Smooth muscle cell of the brain vasculature (primary cell): ENCODE measurements at regions not wholly inside any gene's neighbourhood (a gene's known extent, or its start where the extent isn't known, plus 50 kb on each side); places are given as distances from the start of the nearest gene placed in this dataset.
"Not testable (repeated sequence)": the region's sequence is repeated elsewhere in the genome, so short reads cannot be mapped to it uniquely, and the experiment has no call there.

Experiments used
- DNase-seq: peaks from one replicate; pipeline ENCODE4 v3.0.0-alpha.2; 2012; ENCODE audit warnings: low read depth, low spot score

- no peak for DNase-seq
Observed at GRCh38 chrX:40247382-40247781, 149.6 kb upstream of the BCOR start.

GRCh38 chrX:40245488-40246071 is 147.8 kb upstream of the BCOR start:
- no peak for DNase-seq

DNA sequence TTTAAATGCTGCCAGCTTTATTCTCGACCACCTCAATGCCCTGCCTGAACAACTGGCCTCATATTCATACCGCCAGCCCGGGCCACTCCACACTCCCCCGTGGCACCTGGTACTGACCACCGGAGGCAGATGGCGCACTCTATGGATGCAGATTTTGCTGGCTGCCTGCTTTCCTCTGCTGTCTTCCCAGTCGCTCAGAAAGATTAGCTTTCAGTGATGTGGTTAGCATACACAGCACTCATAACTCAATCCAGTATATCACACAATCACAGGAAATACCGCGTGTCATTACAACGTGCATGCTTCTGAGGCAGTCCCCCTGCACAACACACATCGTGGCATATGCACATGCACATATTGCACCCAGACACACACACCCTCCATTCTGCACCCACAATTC is 147.2 kb upstream of the BCOR start:
- no peak for DNase-seq

GRCh38 chrX:40243755-40244515 is 146.2 kb upstream of the BCOR start:
- DNase-seq, result no peak

DNA sequence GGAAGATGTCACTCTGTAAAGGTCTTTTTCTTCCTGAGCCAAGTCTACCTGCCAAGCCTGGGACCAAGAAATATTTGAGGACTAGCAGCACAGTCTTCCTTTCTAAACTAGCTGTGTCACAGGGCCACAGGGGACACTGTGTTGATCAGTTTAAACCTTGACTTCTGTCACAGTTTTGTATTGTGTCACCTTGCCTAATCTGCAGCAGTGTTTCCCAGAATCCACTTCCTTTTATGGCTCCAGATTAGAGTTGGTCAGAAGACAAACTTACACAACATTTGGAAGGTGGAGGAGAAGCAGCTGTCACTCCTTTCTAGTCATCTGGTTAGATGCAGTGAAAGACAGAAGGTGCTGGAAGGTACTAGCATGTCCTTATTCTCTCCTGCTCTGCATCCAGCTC is 143.1 kb upstream of the BCOR start:
- DNase-seq, result no peak

DNA sequence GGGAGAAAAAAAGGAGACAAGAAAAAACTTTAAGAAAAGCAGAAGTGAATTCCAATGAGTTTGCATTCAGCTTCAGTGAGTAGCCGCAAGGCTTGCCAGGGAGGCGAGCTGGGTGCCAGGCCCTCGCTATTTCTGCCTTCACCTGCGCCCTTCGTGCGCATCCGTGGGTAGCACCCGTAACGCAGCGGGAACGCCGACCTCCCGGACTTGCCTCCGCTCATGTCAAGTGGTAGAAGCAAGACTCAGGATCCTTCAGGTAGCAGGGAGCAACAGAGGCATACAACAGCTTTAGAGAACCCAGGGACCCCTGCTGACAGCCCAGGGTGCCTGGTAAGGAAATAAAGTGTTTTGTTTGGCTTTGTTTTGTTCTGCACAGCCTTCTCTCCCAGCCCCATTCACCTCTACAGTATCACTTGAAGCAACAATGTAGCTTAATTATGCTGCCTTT is 140.0 kb upstream of the BCOR start:
- no peak for DNase-seq

DNA sequence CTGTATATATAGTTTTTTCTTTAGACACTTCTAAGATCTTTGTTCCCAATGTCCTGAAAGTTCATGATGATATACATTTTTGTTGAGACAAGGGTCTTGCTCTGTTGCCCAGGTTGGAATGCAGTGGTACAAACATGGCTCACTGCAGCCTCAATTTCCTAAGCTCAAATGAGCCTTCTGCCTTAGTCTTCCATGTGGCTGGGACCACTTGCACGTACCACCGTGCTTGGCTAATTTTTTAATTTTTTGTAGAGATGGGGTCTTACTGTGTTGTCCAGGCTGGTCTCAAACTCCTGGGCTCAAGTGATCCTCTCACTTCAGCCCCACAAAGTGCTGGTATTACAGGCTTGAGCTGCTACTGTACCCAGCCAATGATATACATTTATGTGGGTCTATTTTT is 132.9 kb upstream of the BCOR start:
- DNase-seq, result no peak

GRCh38 chrX:40227125-40227524 is 129.4 kb upstream of the BCOR start:
- no peak for DNase-seq

- no peak for DNase-seq
Observed at GRCh38 chrX:40224658-40225057, 126.9 kb upstream of the BCOR start.

GRCh38 chrX:40222612-40223011 is 124.9 kb upstream of the BCOR start:
- not testable (repeated sequence) for DNase-seq

DNA sequence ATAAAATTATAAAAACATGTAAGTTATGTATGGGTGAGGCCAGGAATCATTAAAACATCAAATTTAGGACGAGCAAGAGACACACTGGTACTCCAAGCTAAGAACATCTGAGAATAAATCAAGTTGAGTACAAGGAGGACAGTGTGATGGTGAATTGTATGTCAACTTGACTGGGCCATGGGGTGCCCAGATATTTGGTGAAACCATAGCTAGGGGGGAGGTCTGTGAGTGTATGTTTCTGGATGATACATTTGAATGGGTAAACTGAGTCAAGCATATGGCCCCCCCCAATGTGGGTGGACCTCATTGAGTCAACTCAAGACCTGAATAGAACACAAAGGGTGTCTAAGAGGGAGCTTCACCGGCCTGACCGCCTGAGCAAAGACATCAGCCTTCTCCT is 115.3 kb upstream of the BCOR start:
- DNase-seq, result no peak

GRCh38 chrX:40209951-40210617 is 112.3 kb upstream of the BCOR start:
- DNase-seq, result no peak

- no peak for DNase-seq
Observed at GRCh38 chrX:40207626-40208025, 109.9 kb upstream of the BCOR start.

- no peak for DNase-seq
Observed at GRCh38 chrX:40205471-40205870, 107.7 kb upstream of the BCOR start.

- DNase-seq, result no peak
Observed at GRCh38 chrX:40202456-40202855, 104.7 kb upstream of the BCOR start.

DNA sequence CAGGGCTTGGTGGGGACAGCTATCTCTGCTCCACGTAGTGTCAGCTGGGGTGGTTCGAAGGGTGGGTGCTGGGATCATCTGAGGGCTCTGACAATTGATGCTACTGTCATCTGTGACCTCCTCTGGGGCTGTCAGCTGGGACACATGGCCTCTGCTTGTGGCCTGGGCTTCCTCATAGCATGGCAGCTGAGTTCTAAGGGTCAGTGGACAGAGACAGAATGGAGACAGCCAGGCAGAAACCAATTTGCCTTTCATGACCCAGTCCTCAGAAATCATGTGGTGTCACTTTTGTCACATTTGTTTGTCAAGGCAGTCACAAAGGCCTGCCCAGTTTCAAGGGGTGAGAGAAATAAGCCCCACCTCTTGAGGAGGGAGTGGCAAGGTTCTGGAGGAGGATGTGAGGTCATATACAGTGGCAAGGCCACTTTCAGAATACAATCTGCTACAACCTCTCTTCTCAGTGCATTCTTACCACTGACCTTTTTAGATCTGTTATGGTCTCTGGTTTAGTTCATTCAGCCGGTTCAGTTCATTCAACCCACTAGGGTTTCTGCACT is 103.6 kb upstream of the BCOR start:
- DNase-seq, result no peak

DNA sequence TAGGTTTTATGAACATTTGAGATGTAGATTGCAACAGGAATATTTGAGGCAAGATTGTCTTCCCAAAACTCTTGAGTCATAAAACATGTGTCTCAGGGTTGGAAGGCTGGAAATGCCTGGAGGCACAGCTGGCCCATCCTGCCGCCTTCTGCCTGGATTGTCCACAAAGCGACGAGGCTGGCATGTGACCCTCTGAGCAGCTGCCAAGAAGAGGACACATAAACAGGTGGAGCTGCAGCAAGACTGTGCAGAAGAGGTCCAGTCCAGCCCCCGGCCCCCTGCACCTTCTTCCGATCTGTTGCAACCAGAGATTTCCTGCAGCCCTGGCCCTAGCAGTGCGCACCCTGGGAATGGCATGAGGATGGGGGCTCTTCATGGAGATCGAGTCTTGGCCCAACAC is 101.9 kb upstream of the BCOR start:
- DNase-seq, result no peak

DNA sequence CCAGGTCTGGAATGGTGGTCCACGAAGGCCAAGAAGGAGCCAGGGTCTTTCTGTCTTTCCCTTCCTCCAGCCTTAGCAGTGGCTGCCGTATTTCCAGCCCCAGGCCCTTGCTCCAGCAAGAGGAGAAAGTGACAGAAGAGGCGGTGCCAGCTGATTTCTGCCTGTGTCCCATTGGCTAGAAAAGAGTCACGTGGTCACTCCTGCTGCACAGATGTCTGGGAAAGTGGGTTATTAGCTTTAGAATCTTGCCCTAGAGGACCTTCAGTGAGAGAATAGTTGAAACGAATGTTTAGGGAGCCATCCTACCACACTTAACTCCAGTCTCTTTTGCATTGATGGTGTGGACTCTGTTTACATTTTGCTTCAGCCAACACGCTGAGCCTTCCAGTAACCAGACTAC is 99.3 kb upstream of the BCOR start:
- DNase-seq, result no peak

- DNase-seq, result no peak
Observed at GRCh38 chrX:40195368-40195767, 97.6 kb upstream of the BCOR start.

DNA sequence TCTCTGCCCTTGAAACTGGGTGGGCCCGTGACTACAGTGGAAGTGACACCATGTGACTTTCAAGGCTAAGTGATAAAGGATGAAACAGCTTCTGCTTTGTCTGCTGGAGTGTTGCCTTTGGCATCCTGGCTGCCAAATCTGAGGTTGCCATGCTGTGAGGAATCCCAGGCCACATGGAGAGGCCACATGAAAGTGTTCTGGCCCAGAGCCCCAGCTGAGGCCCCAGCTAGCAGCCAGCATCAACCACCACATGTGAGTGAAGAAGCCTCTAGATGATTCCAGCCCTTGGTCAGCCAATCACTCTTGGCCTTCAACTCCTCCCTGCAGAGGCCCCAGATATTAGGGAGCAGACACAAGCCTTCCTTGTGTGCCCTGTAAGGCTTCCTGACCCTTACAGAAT is 94.4 kb upstream of the BCOR start:
- DNase-seq, result no peak

DNA sequence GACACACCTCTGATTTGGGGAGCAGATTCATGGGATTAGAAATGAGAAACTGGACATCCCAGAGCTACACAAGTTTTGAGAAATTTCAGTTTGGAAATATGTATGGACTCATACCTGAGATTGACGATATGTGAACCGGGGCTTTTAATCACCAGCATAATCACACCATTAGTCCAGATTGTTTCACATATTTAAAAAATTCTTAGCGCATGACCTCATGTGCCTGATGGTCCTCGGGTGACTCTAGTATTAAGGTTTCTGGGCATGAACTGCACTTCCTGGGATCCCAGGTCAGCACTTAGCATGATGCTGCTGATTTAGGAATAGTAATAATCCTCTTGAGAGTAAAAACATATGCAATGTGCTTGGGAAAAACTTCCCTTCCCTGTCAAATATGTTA is 91.9 kb upstream of the BCOR start:
- no peak for DNase-seq

DNA sequence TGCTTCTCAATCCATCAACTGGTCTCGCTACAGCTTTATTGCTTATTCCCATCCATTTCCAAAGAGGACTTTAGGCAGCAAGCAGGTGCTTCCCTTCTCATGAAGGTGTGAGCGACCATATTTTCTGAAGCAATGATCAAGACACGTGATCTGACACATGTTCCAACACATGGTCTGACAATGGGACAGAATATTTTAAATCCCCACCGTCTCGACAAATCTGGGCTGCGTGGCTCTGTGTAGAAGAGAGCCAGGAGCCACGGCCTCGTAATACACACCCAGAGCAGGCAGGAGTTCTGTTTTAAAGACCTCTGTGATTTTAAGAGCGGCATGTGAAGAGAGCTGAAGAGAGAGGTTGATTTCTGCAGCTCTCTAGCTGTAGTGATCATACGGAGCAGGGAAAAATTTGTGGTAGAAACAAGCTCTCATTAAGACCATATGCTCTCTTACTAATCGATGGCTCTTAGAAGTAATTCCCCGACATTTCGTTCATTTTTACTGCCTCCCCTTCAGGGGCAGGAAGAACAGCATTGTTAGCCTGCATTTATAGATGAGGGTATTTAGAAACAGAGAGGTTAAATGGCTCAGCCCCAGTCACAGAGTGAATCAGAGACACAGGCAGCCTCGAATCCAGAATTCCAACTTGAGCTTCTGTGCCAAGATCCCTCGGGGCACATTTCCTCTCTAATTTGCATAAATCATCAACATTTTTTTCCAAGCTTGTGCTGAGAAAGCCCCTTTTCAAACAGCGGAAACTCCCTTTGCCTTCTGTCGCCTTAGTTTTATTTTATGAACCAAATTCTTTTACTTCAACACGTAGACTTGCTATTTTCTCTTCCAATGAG is 91.0 kb upstream of the BCOR start:
- DNase-seq, result no peak
